H9 (cell line): ENCODE measurements at regions not wholly inside any gene's neighbourhood (a gene's known extent, or its start where the extent isn't known, plus 50 kb on each side); places are given as distances from the start of the nearest gene placed in this dataset.

Source experiments
- DNase-seq: peaks from one replicate; pipeline ENCODE4 v3.0.0-alpha.2; 2017
- H2AFZ ChIP-seq: one replicate; pipeline ENCODE4 v1.6.1; 2013; ENCODE audit warnings: mild to moderate bottlenecking, low read length, control low read depth, moderate library complexity
- H2AK5ac ChIP-seq: 2 replicates; pipeline ENCODE4 v1.6.1; 2013; ENCODE audit warnings: low read length, control low read depth, mixed read lengths; ENCODE audit not compliant: insufficient read length
- H2BK120ac ChIP-seq: one replicate; pipeline ENCODE4 v1.6.1; 2013; ENCODE audit warnings: low read depth, mild to moderate bottlenecking, low read length, control low read depth, inconsistent platforms; ENCODE audit not compliant: poor library complexity, severe bottlenecking
- H2BK12ac ChIP-seq: 2 replicates; pipeline ENCODE4 v1.6.1; 2013; ENCODE audit warnings: low read length, control low read depth, mixed read lengths, low read depth; ENCODE audit not compliant: insufficient read length
- H2BK15ac ChIP-seq: 2 replicates; pipeline ENCODE4 v1.6.1; 2013; ENCODE audit warnings: low read depth, low read length, control low read depth
- H2BK20ac ChIP-seq: one replicate; pipeline ENCODE4 v1.6.1; 2013; ENCODE audit warnings: low read depth, mild to moderate bottlenecking, low read length, control low read depth, inconsistent platforms; ENCODE audit not compliant: poor library complexity, severe bottlenecking
- H2BK5ac ChIP-seq: 2 replicates; pipeline ENCODE4 v1.6.1; 2013; ENCODE audit warnings: low read length, control low read depth, mixed read lengths; ENCODE audit not compliant: insufficient read length
- H3K14ac ChIP-seq: 2 replicates; pipeline ENCODE4 v1.6.1; 2013; ENCODE audit warnings: low read length, control low read depth; ENCODE audit not compliant: insufficient read depth
- H3K18ac ChIP-seq: 2 replicates; pipeline ENCODE4 v1.6.1; 2013; ENCODE audit warnings: low read depth, mild to moderate bottlenecking, mixed read lengths, low read length, control low read depth; ENCODE audit not compliant: insufficient read length
- H3K23ac ChIP-seq: 2 replicates; pipeline ENCODE4 v1.6.1; 2013; ENCODE audit warnings: low read length, control low read depth, mixed read lengths, low read depth; ENCODE audit not compliant: insufficient read length
- H3K23me2 ChIP-seq: 2 replicates; pipeline ENCODE4 v1.6.1; 2013; ENCODE audit warnings: low read depth, mild to moderate bottlenecking, mixed read lengths, low read length, control low read depth; ENCODE audit not compliant: insufficient read length, poor library complexity, severe bottlenecking
- H3K27ac ChIP-seq: 2 replicates; pipeline ENCODE4 v1.5.1; 2013; ENCODE audit warnings: low read length, control low read depth, mixed read lengths, low read depth; ENCODE audit not compliant: insufficient read length
- H3K27me3 ChIP-seq: 2 replicates; pipeline ENCODE4 v1.6.1; 2013; ENCODE audit warnings: low read length, control low read depth, inconsistent platforms; ENCODE audit not compliant: insufficient read depth
- H3K4ac ChIP-seq: 2 replicates; pipeline ENCODE4 v1.6.1; 2013; ENCODE audit warnings: low read depth, mild to moderate bottlenecking, control low read depth, inconsistent platforms, low read length, moderate library complexity
- H3K4me1 ChIP-seq: 2 replicates; pipeline ENCODE4 v1.6.1; 2013; ENCODE audit warnings: low read length, control low read depth, inconsistent platforms; ENCODE audit not compliant: insufficient read depth
- H3K4me2 ChIP-seq: 2 replicates; pipeline ENCODE4 v1.6.1; 2013; ENCODE audit warnings: low read length, control low read depth, mixed read lengths; ENCODE audit not compliant: insufficient read length, insufficient read depth
- H3K56ac ChIP-seq: 2 replicates; pipeline ENCODE4 v1.6.1; 2013; ENCODE audit warnings: low read depth, mild to moderate bottlenecking, mixed read lengths, low read length, control low read depth; ENCODE audit not compliant: insufficient read length
- H3K79me1 ChIP-seq: 2 replicates; pipeline ENCODE4 v1.6.1; 2013; ENCODE audit warnings: low read depth, mild to moderate bottlenecking, moderate library complexity, low read length, control low read depth, inconsistent platforms; ENCODE audit not compliant: insufficient read depth, poor library complexity, severe bottlenecking
- H3K79me2 ChIP-seq: 2 replicates; pipeline ENCODE4 v1.6.1; 2013; ENCODE audit warnings: low read length, control low read depth, inconsistent platforms; ENCODE audit not compliant: insufficient read depth
- H3K9ac ChIP-seq: 2 replicates; pipeline ENCODE4 v1.6.1; 2013; ENCODE audit warnings: low read length, control low read depth, mixed read lengths; ENCODE audit not compliant: insufficient read length; ENCODE audit errors: extremely low read depth
- H3K9me3 ChIP-seq: one replicate; pipeline ENCODE4 v1.6.1; 2013; ENCODE audit warnings: low read depth, low read length, inconsistent platforms; ENCODE audit not compliant: control insufficient read depth
- H3T11ph ChIP-seq: one replicate; pipeline ENCODE4 v1.6.1; 2013; ENCODE audit warnings: mild to moderate bottlenecking, low read length, control low read depth, inconsistent platforms
- H4K20me1 ChIP-seq: one replicate; pipeline ENCODE4 v1.6.1; 2013; ENCODE audit not compliant: control insufficient read depth, insufficient read length, insufficient read depth
- H4K5ac ChIP-seq: 2 replicates; pipeline ENCODE4 v1.6.1; 2013; ENCODE audit warnings: low read depth, mild to moderate bottlenecking, mixed read lengths, low read length, control low read depth; ENCODE audit not compliant: insufficient read length
- H4K8ac ChIP-seq: replicated peaks from 2 replicates; pipeline ENCODE4 v1.6.1; 2013; ENCODE audit warnings: low read length, control low read depth, mixed read lengths, low read depth; ENCODE audit not compliant: insufficient read length
- H4K91ac ChIP-seq: 2 replicates; pipeline ENCODE4 v1.6.1; 2013; ENCODE audit warnings: low read depth, mild to moderate bottlenecking, moderate library complexity, mixed read lengths, low read length, control low read depth; ENCODE audit not compliant: insufficient read length
- H3K27ac Mint-ChIP-seq, 3 experiments: 2 replicates in 2 of 3; 3 replicates in 1 of 3; pipeline ENCODE4 v1.8.0; 2020 to 2021; ENCODE audit warnings: mixed read lengths in 3 of 3, mild to moderate bottlenecking in 1 of 3, moderate library complexity in 1 of 3
- H3K27me3 Mint-ChIP-seq: 2 replicates; pipeline ENCODE4 v1.8.0; 2021; ENCODE audit warnings: low read depth, mild to moderate bottlenecking, moderate library complexity, mixed read lengths
- H3K36me3 Mint-ChIP-seq, 3 experiments: 2 replicates in 2 of 3; 3 replicates in 1 of 3; pipeline ENCODE4 v1.8.0; 2020 to 2021; ENCODE audit warnings: low read depth in 3 of 3, mixed read lengths in 3 of 3; ENCODE audit not compliant: insufficient read depth in 1 of 3
- H3K4me1 Mint-ChIP-seq, 2 experiments: 2 replicates each; pipeline ENCODE4 v1.8.0; 2020; ENCODE audit warnings: mixed read lengths in 2 of 2
- H3K4me3 Mint-ChIP-seq, 2 experiments: 2 replicates in 1 of 2; 3 replicates in 1 of 2; pipeline ENCODE4 v1.8.0; 2020 to 2021; ENCODE audit warnings: mild to moderate bottlenecking in 2 of 2, mixed read lengths in 2 of 2, moderate library complexity in 1 of 2
- H3K9me3 Mint-ChIP-seq, 2 experiments: 2 replicates in 1 of 2; 3 replicates in 1 of 2; pipeline ENCODE4 v1.8.0; 2020; ENCODE audit warnings: mild to moderate bottlenecking in 2 of 2, mixed read lengths in 2 of 2, moderate library complexity in 1 of 2
- CTCF ChIP-seq: fragments of 200-600 bp; sonication (generic); conservative IDR thresholded peaks from 3 replicates; pipeline ENCODE4 v1.8.0; 2021; ENCODE audit warnings: antibody characterized with exemption, mild to moderate bottlenecking
- WGBS: extraction: QIAGEN DNeasy Blood & Tissue Kit; methylation state at CpG from one replicate; pipeline ENCODE4 v1.1.7; 2013; ENCODE audit warnings: missing lambda C conversion rate, low lambda C conversion rate, mixed read lengths; ENCODE audit not compliant: insufficient read length; ENCODE audit errors: extremely low coverage; 5-methylcytosine and 5-hydroxymethylcytosine counted together

GRCh38 chr4:181687116-181687515 is 556.1 kb upstream of the TENM3 start:
- no peak overlapping the region for H2BK120ac ChIP-seq
- Mint-ChIP-seq H3K27me3 (no peaks in the 10 kb centered on the region), H3K27ac (no peak overlapping the region), H3K4me1 (peaks cover 17 to 20% of the 10 kb centered on the region in 2 experiments), H3K4me3 (no peak overlapping the region), H3K9me3 (no peaks in the 10 kb centered on the region), H3K36me3 (peaks cover 0 to 3% (median 0%) of the 10 kb centered on the region in 3 experiments; a peak in 1 of 7 replicates)
- WGBS: no CpG with 5 or more reads among the region's 4 CpGs
- TF ChIP-seq CTCF: no peak
- H3K4me1 ChIP-seq: no peaks in the 10 kb centered on the region; the same call in 1 of the 2 replicates
- H3K79me2 ChIP-seq: no peaks in the 10 kb centered on the region
- no peaks in the 10 kb centered on the region for H4K20me1 ChIP-seq
- no peak overlapping the region for H3K56ac ChIP-seq
- H3K4ac ChIP-seq: no peak overlapping the region
- no peaks in the 10 kb centered on the region for H3K9me3 ChIP-seq
- no peak for DNase-seq
- H3K27me3 ChIP-seq: no peaks in the 10 kb centered on the region
- no peak overlapping the region for H3K27ac ChIP-seq
- H3K23me2 ChIP-seq: no peaks in the 10 kb centered on the region
- H2BK12ac ChIP-seq: no peak overlapping the region
- H2AK5ac ChIP-seq: no peak overlapping the region
- no peak overlapping the region for H3T11ph ChIP-seq
- H2BK15ac ChIP-seq: no peak overlapping the region
- no peak overlapping the region for H3K18ac ChIP-seq
- H2AFZ ChIP-seq: no peak overlapping the region
- no peak overlapping the region for H2BK20ac ChIP-seq
- no peak overlapping the region for H4K8ac ChIP-seq
- no peak overlapping the region for H3K14ac ChIP-seq
- H3K9ac ChIP-seq: no peak overlapping the region
- no peak overlapping the region for H3K23ac ChIP-seq
- H3K4me2 ChIP-seq: no peak overlapping the region
- no peak overlapping the region for H2BK5ac ChIP-seq
- no peak overlapping the region for H4K5ac ChIP-seq
- no peaks in the 10 kb centered on the region for H3K79me1 ChIP-seq
- no peak overlapping the region for H4K91ac ChIP-seq
